ENCODE measurements at regions not wholly inside any gene's neighbourhood (a gene's known extent, or its start where the extent isn't known, plus 50 kb on each side); places are given as distances from the start of the nearest gene placed in this dataset.

DNA sequence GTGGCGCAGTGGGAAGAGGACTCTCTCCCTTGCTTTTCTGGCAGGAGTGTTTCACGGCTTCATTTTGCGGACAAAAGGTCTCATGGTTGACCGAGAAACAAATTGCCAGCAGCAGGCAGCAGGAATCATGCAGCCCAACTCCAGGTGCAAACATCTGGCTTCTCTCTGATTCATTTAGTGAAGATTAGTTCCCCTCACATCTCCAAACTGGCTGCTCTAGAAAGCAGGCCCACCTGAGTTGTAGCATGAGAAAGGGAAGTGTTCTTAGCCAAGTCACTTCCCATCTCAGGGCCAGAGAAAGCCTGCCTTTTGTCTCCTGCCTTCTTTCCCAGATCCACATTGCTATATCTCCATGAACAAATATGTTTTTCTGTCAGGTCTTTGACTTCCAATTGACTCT, 120.8 kb upstream of the CCDC196 start:
- DNase-seq (ENCODE audit: low read depth) = no peak

- DNase-seq (ENCODE audit: low read depth) = no peak
Observed at GRCh38 chr14:66369157-66369697, 116.9 kb upstream of the CCDC196 start.

DNA sequence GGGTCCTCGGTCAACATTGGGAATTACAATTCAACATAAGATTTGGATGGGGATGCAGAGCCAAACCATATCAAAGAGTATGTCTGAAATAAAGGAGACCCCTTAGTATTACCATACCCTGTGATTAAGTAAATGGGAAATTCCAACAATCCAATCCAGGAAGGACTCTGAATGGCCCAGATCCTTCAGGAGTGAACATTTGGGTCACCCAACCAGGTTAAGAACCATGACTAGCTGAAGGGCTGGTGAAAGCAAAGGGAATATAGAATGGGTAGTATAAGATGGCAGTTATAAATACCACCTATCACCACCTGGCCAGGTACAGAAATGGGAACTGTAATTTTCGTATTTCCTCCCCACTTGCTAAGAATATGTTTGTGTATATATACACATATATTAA, 114.4 kb upstream of the CCDC196 start:
- DNase-seq (ENCODE audit: low read depth) = no peak

DNA sequence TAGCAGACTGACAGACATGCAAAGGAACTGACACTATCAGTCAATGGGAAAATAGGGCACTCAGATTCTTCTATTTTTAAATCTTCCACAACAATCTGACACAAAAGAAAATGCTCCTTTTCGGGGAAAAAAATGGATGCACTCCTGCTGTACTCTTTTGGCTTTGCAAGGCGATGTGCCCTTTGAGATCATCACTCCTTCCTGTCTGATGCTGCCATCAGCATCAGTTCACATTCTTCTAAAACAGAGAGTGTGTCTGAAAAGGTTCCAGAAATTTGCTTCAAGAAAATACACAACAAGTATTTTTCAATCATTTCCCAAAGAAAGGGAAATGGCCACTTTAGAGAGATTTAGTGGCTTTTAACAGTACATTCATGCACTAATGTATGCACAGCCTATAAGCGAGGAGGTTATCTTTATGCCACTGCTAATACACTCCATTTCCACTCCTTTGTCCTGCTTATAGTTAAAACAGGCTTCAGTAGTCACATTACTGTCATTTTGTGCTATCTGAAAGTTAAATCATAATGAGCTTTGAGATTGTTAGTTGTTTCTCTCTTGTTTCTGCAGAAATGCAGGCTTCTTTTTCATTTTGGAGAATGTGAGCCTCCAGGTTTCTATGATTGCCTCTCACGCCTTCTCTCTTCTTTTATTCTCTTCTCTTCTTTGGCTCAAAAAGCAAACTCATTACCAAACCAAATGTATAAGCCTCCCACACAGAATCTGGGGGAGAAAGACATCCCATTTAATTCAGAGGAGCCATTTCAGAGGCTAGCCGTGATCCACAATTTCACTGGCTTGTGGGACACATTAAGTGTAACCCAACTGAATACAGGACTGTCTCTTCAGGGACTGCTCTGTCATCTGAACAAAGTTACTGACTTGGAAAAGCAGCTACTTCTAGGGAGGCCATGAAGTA, 110.9 kb upstream of the CCDC196 start:
- DNase-seq (ENCODE audit: low read depth) = no peak

DNA sequence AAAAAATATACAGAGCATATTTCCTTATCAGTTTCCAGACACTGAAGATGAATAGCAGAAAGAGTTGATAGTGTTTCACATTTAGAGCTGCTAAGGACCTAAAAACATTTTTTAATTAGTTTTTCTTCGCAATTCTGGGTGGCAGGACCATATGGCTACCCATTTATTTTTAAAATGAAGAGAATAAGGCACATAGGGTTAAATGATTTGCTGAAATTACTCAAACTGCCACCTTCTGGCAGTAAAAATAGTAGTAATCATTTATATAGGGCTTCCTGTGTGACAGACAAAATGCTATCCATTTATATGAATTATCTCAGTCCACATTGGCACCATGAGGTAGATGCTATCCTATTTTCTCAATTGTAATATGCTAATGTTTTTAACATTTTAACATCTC, 108.6 kb upstream of the CCDC196 start:
- no peak for DNase-seq (ENCODE audit: low read depth)

- no peak for DNase-seq (ENCODE audit: low read depth)
Observed at GRCh38 chr14:66378712-66379505, 107.3 kb upstream of the CCDC196 start.

- no peak for DNase-seq (ENCODE audit: low read depth)
Observed at GRCh38 chr14:66380143-66380542, 106.0 kb upstream of the CCDC196 start.

- no peak for DNase-seq (ENCODE audit: low read depth)
Observed at GRCh38 chr14:66381755-66382154, 104.4 kb upstream of the CCDC196 start.

GRCh38 chr14:66383257-66383656, 102.9 kb upstream of the CCDC196 start:
- DNase-seq (ENCODE audit: low read depth) = no peak

DNA sequence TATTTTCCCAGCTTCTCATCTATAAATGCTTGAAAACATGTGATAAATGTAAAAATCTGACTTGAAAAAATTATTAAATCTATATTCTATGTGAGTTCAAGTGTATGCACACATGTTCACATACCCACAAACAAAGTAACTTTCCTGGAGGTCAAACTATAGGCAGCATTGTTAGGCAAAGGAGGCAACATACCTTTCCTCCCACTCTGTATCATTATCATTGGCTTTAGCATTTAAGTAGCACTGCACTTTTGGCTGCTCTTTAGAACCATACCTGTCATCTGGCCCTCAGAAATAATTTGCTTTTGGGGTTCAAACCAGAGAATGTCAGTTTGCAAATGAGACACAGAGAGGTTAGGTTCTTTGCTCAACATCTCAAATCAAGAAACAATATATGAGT, 102.4 kb upstream of the CCDC196 start:
- no peak for DNase-seq (ENCODE audit: low read depth)

DNA sequence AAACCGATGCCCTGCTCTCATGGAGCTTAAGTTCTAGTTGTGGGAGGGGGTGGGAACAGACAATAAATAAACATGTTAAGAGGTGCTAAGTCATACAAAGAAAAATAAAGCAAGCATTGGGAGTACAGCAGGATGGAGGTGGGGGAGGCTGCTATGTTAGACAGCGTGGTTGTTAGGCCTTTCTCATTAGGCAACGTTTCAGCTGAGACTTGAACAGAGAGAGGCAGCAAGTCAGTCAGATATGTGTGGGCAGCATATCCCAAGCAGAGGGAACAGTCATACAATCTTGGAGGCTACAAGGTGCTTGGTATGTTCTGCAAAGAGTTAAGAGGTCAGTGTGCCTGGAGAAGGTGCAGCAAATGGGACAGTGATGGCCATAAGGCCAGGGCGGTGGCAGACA, 97.7 kb upstream of the CCDC196 start:
- no peak for DNase-seq (ENCODE audit: low read depth)

DNA sequence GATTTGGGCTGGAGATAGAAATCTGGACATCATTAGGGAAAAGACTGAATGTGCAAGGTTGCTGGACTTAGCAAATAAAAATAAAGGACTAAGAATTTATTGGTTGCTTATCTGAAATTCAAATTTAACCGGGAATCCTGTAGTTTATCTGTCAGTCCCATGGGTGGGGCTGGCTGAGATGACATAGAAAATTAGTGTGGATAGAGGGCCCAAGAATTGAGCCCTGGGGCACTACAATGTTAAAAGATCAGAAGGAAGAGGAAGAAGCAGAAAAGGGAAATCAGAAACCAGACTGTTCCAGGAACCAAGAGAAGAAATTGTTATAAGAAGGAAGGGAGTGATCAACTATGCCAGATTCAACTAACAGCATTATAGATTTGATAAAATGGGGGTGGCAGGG, 96.7 kb upstream of the CCDC196 start:
- DNase-seq (ENCODE audit: low read depth) = no peak

- DNase-seq (ENCODE audit: low read depth) = no peak
Observed at GRCh38 chr14:66395300-66395699, 90.9 kb upstream of the CCDC196 start.

DNA sequence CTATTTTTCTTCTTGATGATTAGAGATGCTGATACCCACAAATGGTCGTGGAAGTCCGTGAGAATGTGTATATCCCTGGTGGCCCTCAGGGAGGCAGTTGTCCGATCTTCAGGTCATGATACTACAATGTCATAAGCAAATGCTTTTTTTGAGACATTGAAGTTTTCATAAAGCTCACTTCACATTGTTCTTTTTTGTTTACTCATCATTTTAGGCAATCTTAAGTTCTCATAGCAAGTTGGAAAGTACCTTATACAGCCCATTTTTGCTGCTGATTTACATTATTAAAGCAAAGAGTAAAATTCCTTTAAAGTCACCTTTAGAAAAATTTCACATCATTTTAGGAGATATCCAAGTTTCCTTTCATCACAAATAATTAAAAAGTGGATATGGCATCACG, 90.0 kb upstream of the CCDC196 start:
- no peak for DNase-seq (ENCODE audit: low read depth)

DNA sequence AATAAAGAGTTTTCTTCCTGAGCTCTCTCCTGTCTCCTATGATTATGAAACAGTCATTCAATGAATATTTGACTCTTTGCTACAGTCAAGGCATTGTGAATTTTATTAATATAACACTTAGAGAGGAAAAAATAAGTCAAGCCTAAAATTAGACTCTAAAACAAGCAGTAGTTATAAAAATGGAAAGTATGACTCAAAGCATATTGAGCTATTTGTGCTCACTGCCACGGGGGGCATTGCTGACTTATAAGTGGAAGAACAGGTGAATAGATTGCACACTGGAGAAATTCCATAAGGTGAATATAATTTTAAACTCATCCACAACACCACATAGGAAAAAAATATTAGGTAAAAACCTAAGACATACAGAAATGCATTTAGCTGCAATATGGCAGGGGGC, 87.7 kb upstream of the CCDC196 start:
- no peak for DNase-seq (ENCODE audit: low read depth)

DNA sequence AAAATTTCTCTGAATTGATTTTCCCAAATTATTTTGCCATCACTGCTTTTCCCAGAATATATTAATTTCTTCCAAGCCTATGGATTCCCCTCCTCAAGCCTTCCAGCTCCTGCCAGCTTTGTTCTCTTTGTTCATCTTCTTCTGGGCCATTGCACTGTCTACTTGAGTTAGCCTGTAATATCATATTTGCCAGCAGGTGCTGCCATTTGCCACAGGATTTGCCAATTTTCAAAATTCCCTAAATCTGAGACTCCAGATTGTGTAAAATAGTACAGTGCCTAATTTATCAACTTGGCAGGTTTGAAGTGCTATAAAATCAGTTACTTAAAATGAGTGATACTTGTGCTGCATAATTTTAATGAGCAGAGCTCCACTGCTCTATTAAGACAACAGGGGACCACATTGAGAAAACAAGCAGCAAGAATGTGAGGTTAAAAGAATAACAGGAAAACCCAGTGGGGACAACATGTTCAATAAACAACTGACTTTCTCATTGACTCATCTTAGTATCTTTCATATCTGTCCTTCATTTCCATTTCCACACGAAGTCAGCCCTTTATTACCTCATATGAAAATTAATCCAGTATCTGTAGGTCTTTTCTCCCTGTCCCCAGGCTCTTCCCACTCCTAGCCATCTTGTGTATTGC, 84.6 kb upstream of the CCDC196 start:
- no peak for DNase-seq (ENCODE audit: low read depth)

- DNase-seq (ENCODE audit: low read depth) = no peak
Observed at GRCh38 chr14:66403183-66403582, 83.0 kb upstream of the CCDC196 start.

DNA sequence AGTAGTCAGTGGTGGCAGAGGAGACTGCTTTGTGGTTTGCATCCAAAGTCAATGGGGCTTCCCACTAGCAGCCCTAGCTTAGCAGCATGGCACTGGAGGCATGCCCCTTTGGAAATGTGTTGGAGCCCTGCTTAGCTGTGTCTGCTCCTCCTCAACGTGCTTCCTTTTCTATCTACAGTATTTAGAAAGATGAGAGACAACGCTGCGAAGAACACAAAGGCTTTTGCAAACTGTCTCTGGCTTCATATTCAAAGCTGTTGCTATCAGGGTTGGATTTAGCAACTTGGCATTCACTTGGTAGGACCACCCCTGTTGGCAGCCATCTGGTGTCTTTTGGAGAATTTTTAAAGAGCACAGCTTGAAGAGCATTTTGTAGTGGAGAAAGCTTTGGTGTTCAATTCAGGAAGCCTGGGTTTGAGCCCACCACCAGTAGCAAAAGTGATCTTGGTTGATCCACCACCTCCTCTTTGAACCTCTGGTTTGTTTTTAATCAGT, 82.1 kb upstream of the CCDC196 start:
- DNase-seq (ENCODE audit: low read depth) = no peak

DNA sequence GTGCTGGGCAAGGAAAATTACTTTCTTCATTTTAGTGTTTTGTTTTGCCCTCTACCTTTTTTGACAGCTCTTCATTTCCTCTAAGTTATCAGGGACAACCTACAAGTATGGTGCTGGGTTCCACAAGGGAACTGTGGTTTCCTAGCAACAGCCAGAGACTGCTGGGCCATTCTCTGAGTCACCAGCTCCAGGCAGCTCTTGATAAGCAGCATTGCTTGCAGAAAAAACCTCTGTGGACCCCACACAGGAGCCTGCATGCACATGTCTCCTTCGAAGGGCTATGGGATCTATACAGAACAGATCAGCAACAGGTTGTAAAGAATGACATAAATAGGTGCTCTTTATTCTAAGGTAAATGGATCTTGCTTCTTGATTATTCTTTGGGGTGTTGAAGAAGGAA, 81.0 kb upstream of the CCDC196 start:
- DNase-seq (ENCODE audit: low read depth) = no peak

- no peak for DNase-seq (ENCODE audit: low read depth)
Observed at GRCh38 chr14:66413901-66414300, 72.3 kb upstream of the CCDC196 start.

DNA sequence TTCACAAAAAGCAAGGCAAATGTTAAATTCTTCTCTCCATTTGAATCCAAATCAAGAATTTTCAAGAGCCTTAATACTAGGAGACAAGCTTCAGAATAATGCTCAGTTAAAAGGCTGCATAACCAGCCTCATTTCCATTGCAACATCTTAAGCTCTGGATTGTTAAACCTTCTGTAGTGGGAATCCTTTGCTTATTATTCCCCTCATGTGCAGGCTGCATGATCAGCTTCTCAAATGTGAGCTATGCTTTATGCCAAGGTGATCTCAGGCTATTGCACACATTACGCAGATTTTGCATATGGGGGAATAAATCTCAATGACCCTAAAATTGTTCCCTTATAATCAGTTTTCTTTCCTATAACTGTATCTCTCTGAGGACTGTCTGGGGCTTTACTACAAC, 71.7 kb upstream of the CCDC196 start:
- DNase-seq (ENCODE audit: low read depth) = no peak

DNA sequence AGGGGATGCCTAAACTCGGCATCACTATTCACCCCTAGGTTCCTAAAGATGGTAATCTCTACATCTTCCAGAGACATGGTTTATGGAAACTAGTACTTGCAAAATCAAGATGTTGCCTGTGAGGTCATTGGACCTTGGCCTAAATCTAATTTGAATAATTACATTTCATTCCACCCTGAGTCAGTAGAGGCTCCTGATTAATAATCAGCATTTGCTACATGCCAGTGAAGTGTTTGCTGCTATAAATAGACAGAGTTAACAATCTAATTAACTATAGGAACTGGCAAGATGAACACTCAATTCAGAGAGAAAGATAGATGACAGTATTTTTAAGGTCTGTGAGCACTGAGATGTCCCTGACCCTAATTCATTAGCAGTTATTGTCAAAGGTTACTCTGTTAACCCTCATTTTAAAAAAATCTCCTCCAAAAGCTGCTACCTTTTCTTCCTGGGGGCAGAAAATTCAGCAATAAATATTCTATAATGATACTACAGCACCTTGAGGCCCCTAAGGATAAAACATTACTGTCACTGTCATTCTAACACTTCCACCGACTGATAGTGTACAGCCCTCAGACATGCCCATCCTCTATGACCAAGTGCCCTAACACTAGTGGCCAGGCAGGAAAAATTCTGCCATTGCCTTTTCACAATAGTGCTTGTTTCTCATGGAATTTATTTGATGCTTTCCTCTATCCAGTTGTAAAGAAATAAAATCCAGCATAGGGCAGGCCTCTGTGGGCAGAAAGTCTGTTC, 65.7 kb upstream of the CCDC196 start:
- DNase-seq (ENCODE audit: low read depth) = no peak
